ENCODE measurements at regions not wholly inside any gene's neighbourhood (a gene's known extent, or its start where the extent isn't known, plus 50 kb on each side); places are given as distances from the start of the nearest gene placed in this dataset.

DNA sequence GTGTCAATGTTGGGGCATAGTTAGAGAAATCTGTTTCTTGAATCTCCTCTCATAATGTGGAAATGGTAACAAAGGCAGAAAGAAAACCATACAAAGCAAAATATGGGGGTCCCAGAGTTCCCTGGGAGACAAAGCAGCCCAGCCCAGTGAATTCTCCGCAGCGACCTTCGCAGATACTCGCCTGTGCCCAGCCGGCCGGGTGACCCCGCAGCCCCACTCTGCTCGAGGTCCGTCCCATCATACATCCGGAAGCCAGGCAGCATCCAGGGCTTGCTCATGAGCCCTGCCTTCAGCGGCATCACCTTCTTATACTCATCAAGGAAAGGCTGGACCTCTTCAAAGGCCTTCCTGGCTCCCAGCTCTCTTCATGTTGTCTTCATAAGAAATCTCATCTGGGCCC lies 774.8 kb upstream of the ID2 start:
- TF ChIP-seq BCL11A (tag by site-specific recombination; IDR thresholded peaks at IDR 0.05; ENCODE audit: low read depth): no peak
- TF ChIP-seq CTCF (tag by site-specific recombination; IDR thresholded peaks at IDR 0.05): no peak
- no peak for TF ChIP-seq ZNF341 (tag by site-specific recombination; IDR thresholded peaks at IDR 0.05; ENCODE audit: low read depth)
- TF ChIP-seq ZNF776 (tag by site-specific recombination; IDR thresholded peaks at IDR 0.05; ENCODE audit: borderline replicate concordance): no peak
- no peak for TF ChIP-seq TSHZ1 (tag by site-specific recombination; IDR thresholded peaks at IDR 0.05; ENCODE audit: borderline replicate concordance)
- no peak for TF ChIP-seq ZNF747 (tag by site-specific recombination; IDR thresholded peaks at IDR 0.05)
- no peak for TF ChIP-seq ZNF10 (tag by site-specific recombination; IDR thresholded peaks at IDR 0.05)
- TF ChIP-seq ZNF544 (tag by site-specific recombination; IDR thresholded peaks at IDR 0.05): no peak
- TF ChIP-seq ZNF174 (tag by site-specific recombination; IDR thresholded peaks at IDR 0.05): no peak
- no peak for TF ChIP-seq PRDM10 (tag by site-specific recombination; IDR thresholded peaks at IDR 0.05)
